HG02884 (cell line): ENCODE measurements at regions not wholly inside any gene's neighbourhood (a gene's known extent, or its start where the extent isn't known, plus 50 kb on each side); places are given as distances from the start of the nearest gene placed in this dataset.

Source experiments
- ATAC-seq: cut with Tn5 transposase; IDR thresholded peaks from one replicate; pipeline ENCODE4 v1.9.1; 2021; ENCODE audit warnings: mild to moderate bottlenecking, moderate library complexity; ENCODE audit not compliant: unreplicated experiment

DNA sequence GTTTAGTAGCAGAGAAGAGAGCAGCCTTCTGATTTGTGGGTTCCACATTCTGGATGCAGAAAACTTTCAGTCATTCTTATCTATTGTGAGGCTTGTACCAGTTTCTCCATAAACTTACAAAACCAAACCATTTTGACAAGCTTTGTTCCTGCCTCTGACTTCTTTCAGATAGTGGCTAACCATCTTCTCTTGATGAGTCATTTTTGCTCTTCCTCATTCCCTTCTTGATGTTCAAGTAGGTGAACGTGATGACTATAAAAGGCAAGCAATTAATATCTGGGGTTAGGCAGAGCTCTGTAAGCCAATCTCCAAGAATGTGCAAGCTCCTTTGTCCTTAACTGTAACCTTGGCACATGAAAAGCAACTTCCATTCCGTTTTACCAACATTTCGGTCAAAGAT, 2083.1 kb upstream of the PIK3C3 start:
- ATAC-seq: no peak

DNA sequence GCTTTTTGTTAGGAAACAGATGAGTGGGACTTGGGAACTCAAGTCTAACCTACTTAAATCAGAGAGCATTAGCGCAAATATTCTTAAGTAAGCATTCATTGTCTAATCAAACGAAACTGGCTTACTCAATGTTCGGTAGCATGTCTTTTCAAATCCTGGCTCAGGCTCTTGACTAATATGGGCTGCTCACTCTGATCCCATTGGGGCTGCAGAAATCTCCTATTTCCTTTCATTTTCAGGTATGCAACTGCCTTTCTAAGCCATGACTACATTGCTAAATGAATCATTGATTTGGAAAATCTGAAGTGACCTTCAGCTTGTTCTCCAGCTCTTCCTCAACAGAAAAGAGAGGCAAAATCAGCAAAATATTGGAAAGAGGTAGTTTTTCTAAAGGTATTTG, 2084.4 kb upstream of the PIK3C3 start:
- no peak for ATAC-seq

DNA sequence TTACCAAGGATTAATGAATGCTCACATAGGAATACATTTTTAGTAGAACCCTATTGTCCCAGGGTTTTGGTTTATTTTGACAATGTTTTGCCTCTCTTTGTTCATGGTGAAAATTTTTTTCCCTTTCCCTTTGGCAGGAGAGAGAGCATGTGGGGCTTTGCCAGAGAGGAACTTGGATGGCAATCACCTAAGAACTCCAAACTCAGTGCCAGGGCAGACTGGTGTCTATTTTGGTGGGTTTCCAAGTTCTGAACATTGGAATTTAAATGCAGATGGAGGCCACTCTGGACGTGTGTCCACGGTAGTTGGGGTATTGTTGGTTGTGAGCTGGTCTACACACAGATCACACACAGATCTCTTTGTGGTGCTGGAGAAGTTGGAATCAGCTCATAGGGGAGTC, 2091.1 kb upstream of the PIK3C3 start:
- no peak for ATAC-seq

DNA sequence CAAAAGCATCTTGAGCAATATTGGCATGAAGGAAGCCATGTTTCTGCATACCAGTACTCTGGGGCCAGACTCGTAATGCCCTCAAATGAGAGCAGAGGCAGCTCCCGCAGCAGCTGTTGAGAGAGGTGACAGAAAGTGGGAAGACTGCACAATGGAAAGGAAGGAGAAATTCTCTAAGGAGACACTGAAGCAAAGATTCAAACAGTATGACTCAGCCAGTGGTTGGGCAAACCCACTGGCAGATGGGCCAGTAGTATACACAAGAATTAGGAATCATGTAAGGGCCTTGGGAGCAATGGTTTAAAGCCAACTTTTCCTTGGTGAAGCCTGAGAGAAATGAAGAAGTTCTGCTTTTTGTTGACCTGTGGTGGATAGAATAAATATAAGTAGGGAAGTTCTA, 2092.7 kb upstream of the PIK3C3 start:
- no peak for ATAC-seq

DNA sequence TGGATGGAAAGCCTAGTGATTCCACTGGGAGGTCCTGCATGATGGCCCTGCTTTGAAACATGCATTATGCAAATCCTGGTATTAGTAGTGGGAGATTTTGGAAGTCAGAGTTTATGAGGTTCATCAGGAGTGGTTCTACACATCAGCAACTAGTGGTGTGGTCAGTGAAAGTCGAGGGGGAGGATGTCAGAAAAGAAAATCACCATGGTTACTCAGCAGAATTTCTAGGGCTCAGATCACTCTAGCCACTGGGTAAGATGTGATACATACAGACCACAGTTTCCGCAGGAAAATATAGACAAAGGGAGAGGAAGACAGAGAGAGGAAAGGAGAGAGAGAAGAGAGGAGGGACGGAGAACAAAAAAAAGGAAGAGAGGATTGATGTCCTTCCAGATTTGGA, 2100.7 kb upstream of the PIK3C3 start:
- ATAC-seq: no peak

DNA sequence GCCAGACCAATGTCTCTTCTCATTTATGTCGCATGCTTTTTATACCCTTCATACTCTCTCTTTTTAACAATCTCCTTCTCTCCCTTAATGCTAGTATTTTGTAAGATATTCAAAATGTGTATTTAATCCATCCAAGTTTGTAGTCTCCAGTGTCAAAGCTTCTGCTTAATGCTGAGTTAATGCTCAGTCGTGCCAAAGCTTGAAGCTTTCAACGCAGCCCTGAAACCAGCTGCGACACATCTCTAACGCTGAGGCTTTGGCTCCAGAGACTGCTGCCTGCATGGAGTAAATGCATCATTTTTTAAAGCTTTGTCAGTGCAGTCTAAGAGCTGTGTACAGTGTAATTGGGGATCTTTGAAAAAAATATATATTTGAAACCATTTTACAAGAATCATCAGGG, 2108.8 kb upstream of the PIK3C3 start:
- no peak for ATAC-seq

DNA sequence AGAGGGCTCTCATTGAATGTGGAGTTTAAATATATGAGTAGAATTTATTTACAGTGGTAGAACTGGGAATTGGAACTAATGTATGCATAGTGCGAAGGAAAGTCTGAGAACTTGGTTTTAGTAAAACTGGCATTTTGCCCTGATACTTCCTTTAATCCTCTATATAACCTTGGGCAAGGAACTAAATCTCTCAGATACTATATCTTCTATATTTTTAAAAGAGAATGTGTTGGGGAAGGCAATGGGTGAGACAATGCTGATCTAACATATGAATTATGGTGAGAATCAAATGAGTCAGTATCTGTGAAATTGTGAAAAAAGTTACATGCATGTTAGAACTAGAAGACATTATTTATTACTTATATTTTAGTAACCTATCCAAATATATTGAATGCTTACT, 2109.4 kb upstream of the PIK3C3 start:
- no peak for ATAC-seq

DNA sequence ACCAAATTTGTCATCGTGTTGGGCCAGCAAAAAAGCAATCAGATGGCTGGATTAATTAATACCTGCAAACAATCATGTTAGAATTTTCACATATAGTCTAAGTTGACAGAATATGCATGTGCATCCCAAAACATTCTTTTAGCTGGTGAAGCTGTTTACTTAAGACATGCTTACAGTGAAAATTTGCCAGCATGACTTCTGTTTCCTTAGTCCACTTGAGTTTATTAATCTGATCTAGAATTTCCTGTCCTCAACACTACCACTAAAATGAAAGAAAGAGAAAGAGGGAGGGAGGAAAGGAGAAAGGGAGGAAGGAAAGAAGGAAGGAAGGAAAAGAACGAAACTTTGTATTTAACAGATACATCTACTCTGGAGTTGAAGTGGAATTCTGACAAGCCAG, 2109.9 kb upstream of the PIK3C3 start:
- no peak for ATAC-seq

DNA sequence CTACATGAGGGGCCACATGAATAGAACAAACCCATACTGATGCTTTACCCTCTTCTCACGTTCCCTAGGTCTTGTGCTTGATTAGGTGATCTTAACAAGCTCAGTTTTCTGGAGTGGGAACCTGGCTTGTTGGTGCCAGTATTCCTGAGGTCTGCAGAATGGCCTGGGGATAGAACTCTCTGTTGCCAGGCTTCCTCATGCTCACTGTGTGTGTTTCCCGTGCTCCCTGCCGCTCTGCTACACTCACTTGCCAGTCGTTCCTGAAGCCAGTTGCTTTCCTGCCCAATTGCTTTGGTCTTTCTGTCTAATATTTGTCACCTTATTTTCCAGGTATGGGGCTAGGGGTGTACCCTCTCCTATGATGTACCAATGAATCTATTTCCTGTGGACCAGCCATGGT, 2111.5 kb upstream of the PIK3C3 start:
- ATAC-seq: no peak

DNA sequence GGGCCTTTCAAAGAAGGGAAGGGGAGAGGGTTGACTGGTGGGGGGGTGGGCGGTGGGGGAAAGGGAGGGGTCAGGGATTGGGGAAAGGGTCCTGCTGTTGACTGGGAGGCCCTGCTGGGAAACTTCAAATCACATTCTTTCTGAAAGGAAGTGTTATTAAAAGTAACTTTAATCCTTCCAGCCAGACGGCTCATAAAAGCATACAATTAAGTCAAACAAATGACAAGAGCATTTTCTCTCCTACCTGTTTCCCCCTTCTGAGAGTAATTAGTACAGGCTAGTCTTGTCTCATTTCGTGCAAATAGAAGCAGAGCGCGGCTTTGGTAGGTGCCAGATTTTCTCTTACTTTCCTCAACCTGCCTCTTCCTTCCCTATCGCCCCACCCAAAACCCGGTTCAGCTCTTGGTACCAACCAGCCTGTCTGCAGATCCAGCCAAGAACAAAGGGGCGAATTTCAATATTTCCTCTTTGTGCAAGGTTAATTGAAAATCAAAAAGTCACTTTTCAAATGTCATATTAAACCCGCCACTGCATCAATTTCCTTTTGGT, 2112.6 kb upstream of the PIK3C3 start:
- ATAC-seq: no peak

DNA sequence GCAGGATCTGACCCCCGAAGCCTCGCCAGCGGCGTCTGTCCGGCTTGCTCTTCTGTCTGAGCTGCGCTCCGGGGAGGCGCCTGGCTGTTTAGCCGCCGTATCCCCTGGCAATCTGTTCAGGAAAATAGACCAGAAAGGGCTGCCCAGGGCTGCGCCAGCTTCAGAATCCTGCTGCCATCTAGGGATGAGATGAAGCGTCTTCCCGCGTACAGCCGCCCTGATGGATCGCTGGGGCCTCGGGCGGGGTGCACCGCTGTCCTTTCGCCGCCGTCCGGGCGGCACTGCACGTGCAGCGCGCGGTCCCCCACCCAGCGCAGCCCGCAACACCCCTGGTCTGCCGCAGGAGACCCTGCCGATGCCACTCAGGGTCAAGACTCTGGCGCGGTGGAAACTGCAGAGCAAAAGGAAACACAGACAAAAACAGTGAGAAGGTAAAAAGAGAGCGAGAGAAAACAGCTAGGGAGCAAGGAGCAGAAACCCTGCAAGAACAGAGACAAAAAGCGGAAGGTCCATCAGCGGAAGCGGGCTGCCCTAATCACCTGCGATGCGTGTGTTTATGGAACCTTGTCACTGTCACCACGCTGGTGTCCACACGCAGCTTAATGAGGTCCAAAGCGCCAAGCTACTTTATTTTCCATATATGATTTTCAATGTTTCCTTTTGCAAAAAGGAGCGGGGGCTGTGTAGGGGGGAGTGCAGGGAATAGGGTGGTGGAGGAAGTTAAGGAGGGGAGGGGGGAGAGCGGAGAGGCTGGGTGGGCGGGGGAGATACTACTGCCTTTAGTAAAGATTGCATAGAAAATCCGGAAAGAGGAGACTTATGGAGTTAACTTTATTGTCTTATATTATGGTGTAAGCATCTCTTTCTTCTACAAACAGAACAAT, 2113.3 kb upstream of the PIK3C3 start:
- ATAC-seq: no peak

DNA sequence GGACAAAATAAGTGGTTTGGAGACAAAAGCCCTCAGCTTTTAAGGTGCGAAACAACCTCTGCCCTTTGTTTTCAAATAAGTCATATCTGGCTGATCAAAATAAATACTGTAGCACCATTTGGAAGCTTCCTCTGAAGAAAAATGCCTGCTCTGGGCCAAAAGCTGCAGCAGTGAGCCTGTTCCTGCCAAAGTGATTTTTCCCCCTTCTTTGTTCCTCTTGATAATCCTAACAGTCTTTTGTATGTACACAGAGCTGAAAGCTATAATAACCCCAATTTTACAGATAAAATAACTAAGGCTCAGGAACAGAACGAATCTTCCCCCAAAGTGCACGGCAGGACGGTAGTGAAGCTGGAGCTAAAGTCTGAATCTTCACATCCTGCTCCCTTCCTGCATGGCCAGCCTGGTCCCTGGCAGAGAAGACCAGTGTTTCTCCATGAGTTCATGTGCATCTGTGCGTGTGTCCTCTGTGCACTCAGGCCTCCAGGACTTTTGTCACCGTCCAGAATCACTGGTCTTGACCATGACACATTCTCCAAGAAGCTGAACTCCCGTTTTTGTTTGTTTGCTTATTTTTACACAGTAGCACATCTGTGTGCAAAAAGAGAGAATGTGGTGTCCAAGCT, 2114.1 kb upstream of the PIK3C3 start:
- no peak for ATAC-seq

DNA sequence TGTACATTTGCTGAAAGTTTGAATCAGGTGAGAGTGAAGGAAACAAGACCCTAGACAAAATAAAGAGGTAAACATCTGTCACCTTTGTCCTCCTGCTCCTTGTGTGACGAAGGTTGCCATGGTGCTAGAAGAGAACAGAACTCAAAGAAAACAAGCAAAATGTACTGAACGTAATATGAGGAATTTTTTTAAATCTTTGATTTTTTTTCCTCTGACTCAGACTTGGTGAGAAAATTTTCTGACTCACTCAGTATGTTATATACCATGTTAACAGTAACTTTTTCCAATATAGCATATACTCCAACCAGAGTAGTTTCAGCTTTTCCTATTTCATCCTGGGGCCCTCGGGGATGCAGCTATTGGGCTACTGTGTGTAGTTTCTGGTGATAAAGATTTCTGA, 2114.6 kb upstream of the PIK3C3 start:
- no peak for ATAC-seq

DNA sequence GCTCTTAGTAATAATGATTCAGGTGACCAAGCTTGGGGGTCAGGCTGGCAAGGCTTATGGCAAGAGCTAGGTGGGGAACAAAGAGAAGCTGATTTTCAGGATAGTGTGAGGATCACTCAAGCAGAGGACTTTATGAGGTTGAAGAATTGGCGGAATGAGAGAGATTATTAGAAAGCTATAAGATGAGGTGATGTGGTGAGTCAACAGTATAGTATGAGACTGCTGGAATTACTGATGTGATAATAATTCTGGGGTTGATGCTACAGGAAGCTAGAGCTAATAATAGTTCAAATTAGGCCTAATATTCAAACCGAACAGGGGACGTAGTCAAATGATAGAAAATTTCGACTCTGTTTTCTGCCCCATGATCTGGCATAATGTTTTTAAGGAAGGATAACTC, 2115.3 kb upstream of the PIK3C3 start:
- no peak for ATAC-seq

DNA sequence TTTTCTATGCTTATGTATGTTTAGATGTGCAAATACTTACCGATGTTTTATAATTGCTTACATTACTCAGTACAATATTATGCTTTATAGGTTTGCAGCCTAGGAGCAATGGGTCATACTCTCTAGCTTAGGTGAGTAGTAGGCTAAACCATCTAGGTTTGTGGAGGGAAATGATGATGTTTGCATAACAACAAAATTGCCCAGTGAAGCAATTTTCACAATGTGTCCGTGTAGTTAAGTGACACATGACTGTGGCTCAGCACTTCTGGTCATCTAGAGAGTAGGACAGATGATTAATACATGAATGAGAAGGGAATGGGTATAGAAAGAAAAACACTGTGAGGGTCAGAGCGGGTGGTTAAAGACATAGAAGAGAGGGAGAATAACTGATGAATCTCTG, 2116.2 kb upstream of the PIK3C3 start:
- ATAC-seq: no peak

DNA sequence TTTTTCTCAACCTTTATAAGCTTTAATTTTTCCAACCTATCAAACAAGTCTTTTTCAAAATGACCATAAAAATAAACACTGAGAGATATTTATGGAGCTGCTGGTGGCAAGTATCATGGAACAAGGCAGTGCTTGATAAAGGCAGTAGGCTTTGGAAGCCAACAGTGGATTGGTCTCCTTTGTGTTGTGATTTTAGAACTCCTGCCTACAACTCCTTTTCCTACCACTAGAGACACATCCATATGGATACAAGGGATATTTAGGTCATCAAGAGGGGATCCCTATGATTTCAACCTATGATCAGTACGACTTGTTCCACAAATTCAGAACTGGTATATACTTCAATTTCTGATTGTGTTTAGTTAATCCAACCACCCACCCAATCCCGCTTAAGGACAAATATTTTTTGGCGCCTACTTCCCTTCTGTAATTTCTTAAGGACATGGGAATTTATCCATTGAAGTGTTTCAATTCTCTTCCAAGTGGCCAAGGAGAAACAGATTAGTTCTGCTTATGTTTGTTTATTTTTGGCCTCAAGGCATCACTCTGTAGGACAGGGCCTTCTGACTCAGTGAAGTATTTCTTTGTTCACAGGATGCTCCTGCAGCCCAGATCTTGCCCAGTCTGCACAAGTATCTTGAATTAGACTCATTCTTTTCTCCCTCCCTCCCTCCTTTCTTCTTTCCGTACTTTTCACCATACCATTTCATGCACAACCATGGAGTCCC, 2119.6 kb upstream of the PIK3C3 start:
- ATAC-seq: no peak

DNA sequence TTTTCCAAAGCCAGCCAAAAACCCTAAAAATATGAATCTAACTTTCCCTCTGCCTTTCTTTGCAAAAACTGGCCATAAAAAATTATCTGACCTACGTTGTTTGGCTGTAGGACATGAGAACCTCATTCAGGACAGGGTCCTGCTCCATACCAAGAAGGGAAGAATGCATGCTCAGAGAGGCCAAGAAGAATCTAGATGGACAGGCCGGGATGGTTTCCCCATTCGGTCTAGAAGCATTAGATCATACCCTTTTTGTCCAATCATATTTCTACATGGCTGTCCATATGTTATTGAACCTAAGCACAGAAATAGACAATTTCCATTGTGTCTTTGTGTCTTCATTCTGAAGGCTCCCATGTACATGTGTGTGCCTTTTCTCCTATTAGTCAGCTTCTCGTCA, 2120.4 kb upstream of the PIK3C3 start:
- ATAC-seq: no peak

DNA sequence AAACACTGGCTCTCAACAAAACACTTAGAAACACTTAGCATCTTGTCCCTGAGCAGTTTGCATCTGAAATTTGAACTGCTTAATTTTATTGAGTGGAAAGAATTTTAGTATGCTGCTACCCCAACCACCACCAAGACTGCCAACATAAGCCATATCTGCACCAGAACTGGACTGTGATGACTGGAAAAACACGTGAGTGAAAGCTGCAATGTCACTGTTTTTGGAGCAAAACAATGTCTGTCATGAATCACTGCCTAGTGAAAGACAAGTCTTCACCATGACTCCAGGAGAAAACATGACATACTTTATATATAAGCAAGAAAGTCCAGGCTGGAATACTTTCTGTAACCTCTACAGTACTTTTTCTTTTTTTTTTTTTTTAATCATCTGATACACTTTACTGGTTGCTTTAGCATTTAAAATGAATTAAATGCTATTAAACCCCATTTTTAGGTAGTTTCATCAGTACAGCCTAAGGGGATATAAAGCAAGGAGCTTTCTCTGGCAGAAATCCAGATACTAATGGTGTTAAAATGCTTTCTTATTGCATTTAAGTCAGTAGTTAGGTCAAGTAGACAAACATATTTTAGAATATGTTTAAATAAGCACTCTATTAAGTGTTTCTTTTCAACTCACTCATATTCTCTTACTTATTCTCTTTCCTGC, 2129.4 kb upstream of the PIK3C3 start:
- no peak for ATAC-seq

DNA sequence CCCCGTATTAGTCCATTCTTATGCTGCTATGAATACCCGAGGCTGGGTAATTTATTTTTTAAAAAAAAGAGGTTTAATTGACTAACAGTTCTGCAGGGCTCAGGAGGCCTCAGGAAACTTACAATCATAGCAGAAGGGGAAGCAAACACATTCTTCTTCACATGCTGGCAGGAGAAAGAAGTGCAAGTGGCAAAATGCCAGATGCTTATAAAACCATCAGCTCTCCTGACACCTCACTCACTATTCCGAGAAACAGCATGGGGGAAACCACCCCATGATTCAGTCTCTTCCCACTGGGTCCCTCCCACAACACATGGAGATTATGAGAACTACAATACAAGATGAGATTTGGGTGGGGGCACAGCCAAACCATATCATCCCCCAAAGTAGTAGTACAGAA, 2148.5 kb upstream of the PIK3C3 start:
- ATAC-seq: no peak

DNA sequence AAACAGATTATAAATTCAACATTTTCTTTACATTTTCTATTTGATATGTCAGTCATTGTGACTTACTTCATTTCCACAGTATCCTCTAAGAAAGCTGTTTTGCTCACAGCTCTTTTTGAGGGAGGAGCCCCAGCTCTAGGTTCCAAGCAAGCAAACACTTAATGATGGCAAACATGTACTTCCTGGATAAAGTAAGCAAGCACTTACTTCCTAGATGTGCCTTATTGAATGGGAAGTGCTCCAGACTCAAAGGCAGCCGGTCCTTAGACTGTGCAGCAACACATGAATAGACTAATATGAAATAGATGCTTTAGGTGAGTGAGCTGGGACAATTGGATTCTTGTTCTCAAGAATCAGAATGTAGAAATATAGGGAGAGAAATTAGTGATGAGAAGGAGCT, 2149.8 kb upstream of the PIK3C3 start:
- no peak for ATAC-seq

DNA sequence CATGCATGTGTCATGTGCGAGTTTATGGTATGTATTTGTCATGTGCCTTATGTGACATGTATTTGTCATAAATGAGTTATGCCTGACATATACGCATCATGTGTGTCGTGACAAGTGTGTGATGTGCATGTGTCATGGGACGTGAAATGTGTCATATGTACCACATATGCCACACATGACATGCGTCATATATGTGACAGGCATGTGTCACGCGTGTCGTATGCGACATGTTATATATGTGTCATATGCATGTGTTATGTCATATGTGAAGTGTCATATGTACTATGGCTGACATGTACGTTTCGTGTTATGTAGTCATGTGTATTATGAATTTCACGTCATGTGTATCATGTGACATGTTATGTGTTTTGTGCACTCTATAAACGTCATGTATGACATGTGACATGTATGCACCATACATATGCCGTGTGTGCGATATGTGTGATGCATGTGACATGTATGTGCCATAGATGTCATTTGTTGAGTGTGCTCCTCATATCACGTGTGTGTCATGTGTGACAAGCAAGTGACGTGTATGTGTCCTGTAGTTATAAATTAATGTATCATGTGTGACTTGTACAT, 2152.3 kb upstream of the PIK3C3 start:
- no peak for ATAC-seq
